ACHN (cell line): ENCODE measurements at regions not wholly inside any gene's neighbourhood (a gene's known extent, or its start where the extent isn't known, plus 50 kb on each side); places are given as distances from the start of the nearest gene placed in this dataset.
"Not testable (repeated sequence)": the region's sequence is repeated elsewhere in the genome, so short reads cannot be mapped to it uniquely, and the experiment has no call there.

ENCODE experiments used
- DNase-seq: peaks from one replicate; pipeline ENCODE4 v3.0.0-alpha.2; 2015
- in situ Hi-C: cut with HindIII; loops from 2 replicates; pipeline ENCODE4 v1.10.0; 2017; ENCODE audit warnings: low sequenced_read_pairs, low pct_ligation_motif_present, low pct_unique_long_range_greater_than_20kb

GRCh38 chr1:178660461-178660860 is 64.6 kb upstream of the RALGPS2 start:
- DNase-seq = no peak
- in situ Hi-C loops = no loop called here

- in situ Hi-C loops = no loop called here
- DNase-seq = no peak
These were observed 60.8 kb upstream of the RALGPS2 start for GRCh38 chr1:178664278-178664677.

DNA sequence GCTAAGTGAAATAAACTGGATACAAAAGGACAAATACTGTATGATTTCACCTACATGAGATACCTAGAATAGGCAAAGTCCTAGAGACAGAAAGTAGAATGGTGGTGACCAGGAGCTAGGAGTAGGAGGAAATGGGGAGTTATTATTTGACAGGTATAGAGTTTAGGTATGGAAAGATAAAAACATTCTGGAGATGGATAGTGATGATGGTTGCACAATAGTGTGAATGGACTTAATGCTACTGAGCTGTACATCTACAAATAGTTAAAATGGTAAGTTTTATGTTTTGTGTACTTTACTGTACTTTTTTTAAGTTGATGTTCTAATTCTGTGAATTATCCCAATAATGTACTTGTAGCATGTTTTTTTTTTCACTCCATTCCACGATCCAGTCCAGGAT is 59.5 kb upstream of the RALGPS2 start:
- DNase-seq = no peak
- in situ Hi-C loops = no loop called here

DNA sequence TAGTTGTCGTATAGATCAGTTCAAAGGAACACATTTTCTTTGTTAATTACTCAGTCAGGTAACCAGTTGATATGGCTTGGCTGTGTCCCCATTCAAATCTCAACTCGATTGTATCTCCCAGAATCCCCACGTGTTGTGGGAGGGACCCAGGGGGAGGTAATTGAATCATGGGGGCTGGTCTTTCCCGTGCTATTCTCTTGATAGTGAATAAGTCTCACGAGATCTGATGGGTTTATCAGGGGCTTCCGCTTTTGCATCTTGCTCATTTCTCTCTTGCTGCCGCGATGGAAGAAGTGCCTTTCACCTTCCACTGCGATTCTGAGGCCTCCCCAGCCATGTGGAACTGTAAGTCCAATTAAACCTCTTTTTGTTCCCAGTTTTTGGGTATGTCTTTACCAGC is 58.2 kb upstream of the RALGPS2 start:
- DNase-seq, in situ Hi-C loops: not testable (repeated sequence)

- in situ Hi-C loops = no loop called here
- DNase-seq = no peak
These were observed 52.6 kb upstream of the RALGPS2 start for GRCh38 chr1:178672434-178672833.

- DNase-seq, in situ Hi-C loops: not testable (repeated sequence)
These were observed 50.5 kb upstream of the RALGPS2 start for GRCh38 chr1:178674559-178674958.
